ENCODE measurements at regions not wholly inside any gene's neighbourhood (a gene's known extent, or its start where the extent isn't known, plus 50 kb on each side); places are given as distances from the start of the nearest gene placed in this dataset.

DNA sequence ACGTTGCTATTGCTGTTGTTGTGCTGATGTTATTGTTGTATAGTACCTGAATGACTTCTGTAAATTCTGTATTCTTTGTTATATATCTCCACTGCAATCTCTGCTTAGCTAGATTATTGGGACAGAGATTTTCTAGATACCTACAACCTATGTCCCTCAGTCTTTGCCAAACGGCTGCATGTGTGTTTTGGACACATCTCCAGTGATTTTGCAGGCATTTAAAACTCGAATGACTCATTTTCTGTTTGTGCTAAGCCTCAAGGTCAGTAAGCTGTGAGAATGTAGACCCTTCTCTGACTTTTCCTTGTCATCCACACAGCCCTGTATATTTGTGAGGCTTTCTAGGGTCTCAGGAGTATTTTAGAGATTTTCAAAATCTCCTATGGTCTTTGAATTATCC, 410.7 kb downstream of the POM121L12 start:
- DNase-seq (ENCODE audit: low spot score): no peak
- ChIA-PET CTCF (no interaction called here), POLR2A (no interaction called here)
- Mint-ChIP-seq H3K4me3 (no peak overlapping the region), H3K27ac (no peak overlapping the region), H3K27me3 (ENCODE audit: low read depth) (no peaks in the 10 kb centered on the region), H3K4me1 (no peaks in the 10 kb centered on the region), H3K9me3 (no peaks in the 10 kb centered on the region), H3K36me3 (no peaks in the 10 kb centered on the region)
- no peak for ATAC-seq
- TF ChIP-seq TEAD1 (CRISPR knock-in tag; IDR thresholded peaks at IDR 0.05) (no peak), CREM (CRISPR knock-in tag; IDR thresholded peaks at IDR 0.05) (no peak), JUN (CRISPR knock-in tag; IDR thresholded peaks at IDR 0.05) (no peak), KAT7 (CRISPR knock-in tag; IDR thresholded peaks at IDR 0.05; ENCODE audit: borderline replicate concordance) (no peak), FOXK1 (CRISPR knock-in tag; IDR thresholded peaks at IDR 0.05) (no peak), TP53 (CRISPR knock-in tag; IDR thresholded peaks at IDR 0.05) (no peak)
- TF ChIP-seq, protein P1, sequence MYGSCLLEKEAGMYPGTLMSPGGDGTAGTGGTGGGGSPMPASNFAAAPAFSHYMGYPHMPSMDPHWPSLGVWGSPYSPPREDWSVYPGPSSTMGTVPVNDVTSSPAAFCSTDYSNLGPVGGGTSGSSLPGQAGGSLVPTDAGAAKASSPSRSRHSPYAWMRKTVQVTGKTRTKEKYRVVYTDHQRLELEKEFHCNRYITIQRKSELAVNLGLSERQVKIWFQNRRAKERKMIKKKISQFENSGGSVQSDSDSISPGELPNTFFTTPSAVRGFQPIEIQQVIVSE (CRISPR knock-in tag; IDR thresholded peaks at IDR 0.05; ENCODE audit: borderline replicate concordance): no peak
- TF ChIP-seq, protein P2, sequence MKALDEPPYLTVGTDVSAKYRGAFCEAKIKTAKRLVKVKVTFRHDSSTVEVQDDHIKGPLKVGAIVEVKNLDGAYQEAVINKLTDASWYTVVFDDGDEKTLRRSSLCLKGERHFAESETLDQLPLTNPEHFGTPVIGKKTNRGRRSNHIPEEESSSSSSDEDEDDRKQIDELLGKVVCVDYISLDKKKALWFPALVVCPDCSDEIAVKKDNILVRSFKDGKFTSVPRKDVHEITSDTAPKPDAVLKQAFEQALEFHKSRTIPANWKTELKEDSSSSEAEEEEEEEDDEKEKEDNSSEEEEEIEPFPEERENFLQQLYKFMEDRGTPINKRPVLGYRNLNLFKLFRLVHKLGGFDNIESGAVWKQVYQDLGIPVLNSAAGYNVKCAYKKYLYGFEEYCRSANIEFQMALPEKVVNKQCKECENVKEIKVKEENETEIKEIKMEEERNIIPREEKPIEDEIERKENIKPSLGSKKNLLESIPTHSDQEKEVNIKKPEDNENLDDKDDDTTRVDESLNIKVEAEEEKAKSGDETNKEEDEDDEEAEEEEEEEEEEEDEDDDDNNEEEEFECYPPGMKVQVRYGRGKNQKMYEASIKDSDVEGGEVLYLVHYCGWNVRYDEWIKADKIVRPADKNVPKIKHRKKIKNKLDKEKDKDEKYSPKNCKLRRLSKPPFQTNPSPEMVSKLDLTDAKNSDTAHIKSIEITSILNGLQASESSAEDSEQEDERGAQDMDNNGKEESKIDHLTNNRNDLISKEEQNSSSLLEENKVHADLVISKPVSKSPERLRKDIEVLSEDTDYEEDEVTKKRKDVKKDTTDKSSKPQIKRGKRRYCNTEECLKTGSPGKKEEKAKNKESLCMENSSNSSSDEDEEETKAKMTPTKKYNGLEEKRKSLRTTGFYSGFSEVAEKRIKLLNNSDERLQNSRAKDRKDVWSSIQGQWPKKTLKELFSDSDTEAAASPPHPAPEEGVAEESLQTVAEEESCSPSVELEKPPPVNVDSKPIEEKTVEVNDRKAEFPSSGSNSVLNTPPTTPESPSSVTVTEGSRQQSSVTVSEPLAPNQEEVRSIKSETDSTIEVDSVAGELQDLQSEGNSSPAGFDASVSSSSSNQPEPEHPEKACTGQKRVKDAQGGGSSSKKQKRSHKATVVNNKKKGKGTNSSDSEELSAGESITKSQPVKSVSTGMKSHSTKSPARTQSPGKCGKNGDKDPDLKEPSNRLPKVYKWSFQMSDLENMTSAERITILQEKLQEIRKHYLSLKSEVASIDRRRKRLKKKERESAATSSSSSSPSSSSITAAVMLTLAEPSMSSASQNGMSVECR (CRISPR knock-in tag; IDR thresholded peaks at IDR 0.05; ENCODE audit: borderline replicate concordance): no peak

DNA sequence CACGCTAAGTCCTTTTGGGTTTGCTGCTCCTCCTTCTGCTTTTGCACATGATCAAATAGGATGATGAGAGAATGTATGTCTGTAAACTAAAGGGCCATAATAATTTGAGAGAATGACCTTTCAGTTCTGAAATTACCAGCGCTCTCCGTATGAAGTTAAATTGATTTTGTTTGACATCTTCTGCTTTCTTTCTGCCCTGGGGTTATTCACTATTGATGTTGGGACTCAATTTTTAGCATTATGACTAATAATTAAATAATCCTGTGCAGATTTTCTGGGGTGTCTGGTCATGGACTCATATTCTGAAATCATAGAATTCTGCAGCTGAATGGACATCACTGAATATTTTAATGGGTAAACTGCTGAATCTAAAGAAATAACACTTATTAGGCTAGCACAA, 423.2 kb downstream of the POM121L12 start:
- peaks cover 2% of the 10 kb centered on the region; the same call in 1 of the 2 replicates for H3K36me3 Mint-ChIP-seq
- H3K4me3 Mint-ChIP-seq: no peak overlapping the region
- H3K4me1 Mint-ChIP-seq: no peaks in the 10 kb centered on the region
- no peaks in the 10 kb centered on the region for H3K27me3 Mint-ChIP-seq (ENCODE audit: low read depth)
- no peak for ATAC-seq
- CTCF ChIA-PET: no interaction called here
- DNase-seq (ENCODE audit: low spot score): no peak
- POLR2A ChIA-PET: no interaction called here
- peaks cover 6% of the 10 kb centered on the region for H3K9me3 Mint-ChIP-seq
- H3K27ac Mint-ChIP-seq: no peak overlapping the region
- TF ChIP-seq ZNF396 (CRISPR knock-in tag; IDR thresholded peaks at IDR 0.05; ENCODE audit: borderline replicate concordance) (no peak), NFYB (CRISPR knock-in tag; conservative IDR thresholded peaks at IDR 0.05; ENCODE audit: low read depth) (no peak), ZNF671 (CRISPR knock-in tag; IDR thresholded peaks at IDR 0.05) (no peak), OVOL2 (CRISPR knock-in tag; IDR thresholded peaks at IDR 0.05; ENCODE audit: borderline replicate concordance) (no peak), EMX1 (CRISPR knock-in tag; IDR thresholded peaks at IDR 0.05) (no peak), ATF6 (CRISPR knock-in tag; IDR thresholded peaks at IDR 0.05) (no peak), TEAD1 (CRISPR knock-in tag; IDR thresholded peaks at IDR 0.05) (no peak), MYBL2 (CRISPR knock-in tag; IDR thresholded peaks at IDR 0.05) (no peak), ATF3 (CRISPR knock-in tag; conservative IDR thresholded peaks at IDR 0.05) (no peak), ZNF416 (CRISPR knock-in tag; IDR thresholded peaks at IDR 0.05) (no peak), CREM (CRISPR knock-in tag; IDR thresholded peaks at IDR 0.05) (no peak), TCF7 (CRISPR knock-in tag; IDR thresholded peaks at IDR 0.05; ENCODE audit: low read depth) (no peak), ZNF219 (CRISPR knock-in tag; IDR thresholded peaks at IDR 0.05; ENCODE audit: borderline replicate concordance) (no peak), KAT7 (CRISPR knock-in tag; IDR thresholded peaks at IDR 0.05; ENCODE audit: borderline replicate concordance) (no peak), AR (CRISPR knock-in tag; IDR thresholded peaks at IDR 0.05) (no peak)
- TF ChIP-seq, protein P3, sequence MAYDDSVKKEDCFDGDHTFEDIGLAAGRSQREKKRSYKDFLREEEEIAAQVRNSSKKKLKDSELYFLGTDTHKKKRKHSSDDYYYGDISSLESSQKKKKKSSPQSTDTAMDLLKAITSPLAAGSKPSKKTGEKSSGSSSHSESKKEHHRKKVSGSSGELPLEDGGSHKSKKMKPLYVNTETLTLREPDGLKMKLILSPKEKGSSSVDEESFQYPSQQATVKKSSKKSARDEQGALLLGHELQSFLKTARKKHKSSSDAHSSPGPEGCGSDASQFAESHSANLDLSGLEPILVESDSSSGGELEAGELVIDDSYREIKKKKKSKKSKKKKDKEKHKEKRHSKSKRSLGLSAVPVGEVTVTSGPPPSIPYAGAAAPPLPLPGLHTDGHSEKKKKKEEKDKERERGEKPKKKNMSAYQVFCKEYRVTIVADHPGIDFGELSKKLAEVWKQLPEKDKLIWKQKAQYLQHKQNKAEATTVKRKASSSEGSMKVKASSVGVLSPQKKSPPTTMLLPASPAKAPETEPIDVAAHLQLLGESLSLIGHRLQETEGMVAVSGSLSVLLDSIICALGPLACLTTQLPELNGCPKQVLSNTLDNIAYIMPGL (CRISPR knock-in tag; IDR thresholded peaks at IDR 0.05): no peak
- TF ChIP-seq, protein P4, sequence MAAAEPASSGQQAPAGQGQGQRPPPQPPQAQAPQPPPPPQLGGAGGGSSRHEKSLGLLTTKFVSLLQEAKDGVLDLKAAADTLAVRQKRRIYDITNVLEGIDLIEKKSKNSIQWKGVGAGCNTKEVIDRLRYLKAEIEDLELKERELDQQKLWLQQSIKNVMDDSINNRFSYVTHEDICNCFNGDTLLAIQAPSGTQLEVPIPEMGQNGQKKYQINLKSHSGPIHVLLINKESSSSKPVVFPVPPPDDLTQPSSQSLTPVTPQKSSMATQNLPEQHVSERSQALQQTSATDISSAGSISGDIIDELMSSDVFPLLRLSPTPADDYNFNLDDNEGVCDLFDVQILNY (CRISPR knock-in tag; IDR thresholded peaks at IDR 0.05): no peak

Data from WTC11 (cell line).